ENCODE measurements at regions not wholly inside any gene's neighbourhood (a gene's known extent, or its start where the extent isn't known, plus 50 kb on each side); places are given as distances from the start of the nearest gene placed in this dataset.

DNA sequence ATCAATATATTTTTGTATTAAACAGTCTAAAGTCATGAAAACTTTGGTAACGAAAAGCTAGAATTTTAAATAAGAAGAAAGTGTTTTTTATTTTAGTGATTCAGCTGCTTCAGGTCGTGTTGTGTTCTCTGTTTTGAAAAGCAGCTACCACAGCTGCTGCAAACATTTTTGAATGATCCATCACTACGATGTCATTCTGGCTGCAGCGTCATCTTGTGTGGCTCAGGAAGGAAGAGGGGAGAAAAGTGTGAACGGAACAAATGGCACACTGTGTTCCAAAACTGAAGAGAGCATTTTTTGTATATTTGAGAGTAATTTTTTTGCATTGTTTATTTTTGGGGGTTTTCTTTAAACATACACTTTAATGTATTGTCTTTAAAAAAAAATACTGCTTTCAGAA, 323.0 kb upstream of the ADGRL2 start:
- ATAC-seq (ENCODE audit: poor library complexity) = no peak
- DNase-seq = no peak
- Mint-ChIP-seq H3K27me3 (peaks cover 5% of the 10 kb centered on the region), H3K27ac (no peak overlapping the region), H3K4me1 (ENCODE audit: low read depth) (no peaks in the 10 kb centered on the region), H3K4me3 (no peak overlapping the region), H3K36me3 (ENCODE audit: low read depth) (no peaks in the 10 kb centered on the region), H3K9me3 (no peaks in the 10 kb centered on the region)
- Histone ChIP-seq H3K27me3 (ENCODE audit: control insufficient read depth in 1 of 2, insufficient read depth in 2 of 2, low read length in 2 of 2) (no peaks in the 10 kb centered on the region), H3K4me3 (ENCODE audit: low read length) (no peak overlapping the region), H3K36me3 (ENCODE audit: insufficient read depth, low read length) (no peaks in the 10 kb centered on the region), H3K27ac (ENCODE audit: low read depth in 1 of 2, low read length in 2 of 2) (no peak overlapping the region), H3K9me3 (ENCODE audit: control insufficient read depth in 1 of 2, insufficient read depth in 1 of 2, low read length in 2 of 2) (peaks cover 0 to 3% of the 10 kb centered on the region in 2 experiments), H3K4me1 (ENCODE audit: insufficient read depth, low read length) (no peaks in the 10 kb centered on the region)
- TF ChIP-seq, protein P1, sequence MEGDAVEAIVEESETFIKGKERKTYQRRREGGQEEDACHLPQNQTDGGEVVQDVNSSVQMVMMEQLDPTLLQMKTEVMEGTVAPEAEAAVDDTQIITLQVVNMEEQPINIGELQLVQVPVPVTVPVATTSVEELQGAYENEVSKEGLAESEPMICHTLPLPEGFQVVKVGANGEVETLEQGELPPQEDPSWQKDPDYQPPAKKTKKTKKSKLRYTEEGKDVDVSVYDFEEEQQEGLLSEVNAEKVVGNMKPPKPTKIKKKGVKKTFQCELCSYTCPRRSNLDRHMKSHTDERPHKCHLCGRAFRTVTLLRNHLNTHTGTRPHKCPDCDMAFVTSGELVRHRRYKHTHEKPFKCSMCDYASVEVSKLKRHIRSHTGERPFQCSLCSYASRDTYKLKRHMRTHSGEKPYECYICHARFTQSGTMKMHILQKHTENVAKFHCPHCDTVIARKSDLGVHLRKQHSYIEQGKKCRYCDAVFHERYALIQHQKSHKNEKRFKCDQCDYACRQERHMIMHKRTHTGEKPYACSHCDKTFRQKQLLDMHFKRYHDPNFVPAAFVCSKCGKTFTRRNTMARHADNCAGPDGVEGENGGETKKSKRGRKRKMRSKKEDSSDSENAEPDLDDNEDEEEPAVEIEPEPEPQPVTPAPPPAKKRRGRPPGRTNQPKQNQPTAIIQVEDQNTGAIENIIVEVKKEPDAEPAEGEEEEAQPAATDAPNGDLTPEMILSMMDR (IDR thresholded peaks at IDR 0.05) = no peak
- CTCF ChIA-PET = no interaction called here
- intact Hi-C loops (cut with DNase I, micrococcal nuclease) = no loop called here
- POLR2A ChIA-PET = no interaction called here

DNA sequence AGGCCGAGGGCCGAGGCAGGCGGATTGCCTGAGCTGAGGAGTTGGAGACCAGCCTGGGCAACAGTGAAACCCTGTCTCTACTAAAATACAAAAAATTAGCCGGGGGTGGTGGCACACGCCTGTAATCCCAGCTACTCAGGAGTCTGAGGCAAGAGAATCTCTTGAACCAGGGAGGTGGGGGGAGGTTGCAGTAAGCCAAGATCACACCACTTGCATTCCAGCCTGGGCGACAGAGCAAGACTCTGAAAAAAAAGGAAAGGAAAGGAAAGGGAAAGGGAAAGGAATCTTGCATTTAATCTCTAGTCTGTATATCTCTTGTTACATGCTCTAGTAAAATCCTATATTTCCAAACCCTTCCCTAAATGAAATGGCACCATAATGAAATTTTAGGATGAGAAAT, 328.3 kb upstream of the ADGRL2 start:
- no peaks in the 10 kb centered on the region for H3K36me3 Mint-ChIP-seq (ENCODE audit: low read depth)
- Histone ChIP-seq H3K36me3 (ENCODE audit: insufficient read depth, low read length) (no peaks in the 10 kb centered on the region), H3K27ac (ENCODE audit: low read depth in 1 of 2, low read length in 2 of 2) (no peak overlapping the region), H3K27me3 (ENCODE audit: control insufficient read depth in 1 of 2, insufficient read depth in 2 of 2, low read length in 2 of 2) (no peaks in the 10 kb centered on the region), H3K4me3 (ENCODE audit: low read length) (no peak overlapping the region), H3K4me1 (ENCODE audit: insufficient read depth, low read length) (no peaks in the 10 kb centered on the region), H3K9me3 (ENCODE audit: control insufficient read depth in 1 of 2, insufficient read depth in 1 of 2, low read length in 2 of 2) (peaks cover 0 to 3% of the 10 kb centered on the region in 2 experiments)
- CTCF ChIA-PET = no interaction called here
- H3K27me3 Mint-ChIP-seq = peaks cover 5% of the 10 kb centered on the region
- no peaks in the 10 kb centered on the region for H3K9me3 Mint-ChIP-seq
- H3K4me1 Mint-ChIP-seq (ENCODE audit: low read depth) = no peaks in the 10 kb centered on the region
- H3K27ac Mint-ChIP-seq = no peak overlapping the region
- TF ChIP-seq, protein P1 (IDR thresholded peaks at IDR 0.05) = no peak
- POLR2A ChIA-PET = interaction anchor here (0.6 kb wide), 1 partner anchor 17 kb away, joined by 5 read pairs; no protein-coding TSS in a partner anchor
- ATAC-seq (ENCODE audit: poor library complexity) (no peak), DNase-seq (no peak)
- intact Hi-C loops (cut with DNase I, micrococcal nuclease) = no loop called here
- no peak overlapping the region for H3K4me3 Mint-ChIP-seq

DNA sequence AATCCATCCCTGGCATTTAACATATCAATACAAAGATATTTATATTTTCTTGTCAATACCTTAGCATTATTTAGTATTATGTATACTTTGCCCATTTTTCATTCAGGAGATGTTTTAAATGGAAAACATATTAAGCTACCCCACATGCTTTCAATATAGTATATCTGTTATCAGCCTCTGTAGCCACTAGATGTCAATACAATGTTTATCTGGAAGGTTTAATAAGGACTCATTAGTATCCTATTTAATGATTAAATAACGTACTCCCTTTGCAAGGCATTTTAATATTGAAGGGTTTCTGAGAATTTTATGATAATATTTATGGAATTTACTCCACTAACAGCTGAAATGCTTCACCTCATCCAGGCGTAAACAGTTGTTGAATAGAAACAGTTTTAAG, 329.5 kb upstream of the ADGRL2 start:
- DNase-seq (no peak), ATAC-seq (ENCODE audit: poor library complexity) (no peak)
- Histone ChIP-seq H3K27ac (ENCODE audit: low read depth in 1 of 2, low read length in 2 of 2) (no peak overlapping the region), H3K9me3 (ENCODE audit: control insufficient read depth in 1 of 2, insufficient read depth in 1 of 2, low read length in 2 of 2) (peaks cover 0 to 3% of the 10 kb centered on the region in 2 experiments), H3K4me3 (ENCODE audit: low read length) (no peak overlapping the region), H3K36me3 (ENCODE audit: insufficient read depth, low read length) (no peaks in the 10 kb centered on the region), H3K27me3 (ENCODE audit: control insufficient read depth in 1 of 2, insufficient read depth in 2 of 2, low read length in 2 of 2) (no peaks in the 10 kb centered on the region), H3K4me1 (ENCODE audit: insufficient read depth, low read length) (no peaks in the 10 kb centered on the region)
- Mint-ChIP-seq H3K36me3 (ENCODE audit: low read depth) (no peaks in the 10 kb centered on the region), H3K27ac (no peak overlapping the region), H3K27me3 (peaks cover 5% of the 10 kb centered on the region), H3K9me3 (no peaks in the 10 kb centered on the region), H3K4me3 (no peak overlapping the region), H3K4me1 (ENCODE audit: low read depth) (no peaks in the 10 kb centered on the region)
- POLR2A ChIA-PET = no interaction called here
- intact Hi-C loops (cut with DNase I, micrococcal nuclease) = no loop called here
- CTCF ChIA-PET = no interaction called here
- TF ChIP-seq, protein P1 (IDR thresholded peaks at IDR 0.05) = no peak
